Left ventricle myocardium superior (tissue), 1 donor: ENCODE measurements at regions not wholly inside any gene's neighbourhood (a gene's known extent, or its start where the extent isn't known, plus 50 kb on each side); places are given as distances from the start of the nearest gene placed in this dataset.

Experiments used
- ATAC-seq: fragments of 200-7000 bp; cut with Tn5 transposase; one replicate; pipeline ENCODE4 v1.9.1; 2020; ENCODE audit warnings: mild to moderate bottlenecking, moderate library complexity
- DNase-seq: peaks from one replicate; pipeline ENCODE4 v3.0.0-alpha.2; 2020
- intact Hi-C: fragments of 100-400 bp; cut with micrococcal nuclease; formaldehyde crosslinking; loops from one replicate; pipeline ENCODE4 v1.11.0; 2022
- donor health status: DM: no; HTN: yes; CAD: no; lungs with severe emphysema.

- DNase-seq (no peak), ATAC-seq (no peak)
- intact Hi-C loops = no loop called here
Measured at GRCh38 chr1:199851439-199852140, 175.9 kb upstream of the NR5A2 start.

GRCh38 chr1:199854686-199855321 lies 172.7 kb upstream of the NR5A2 start:
- intact Hi-C loops = no loop called here
- DNase-seq (no peak), ATAC-seq (no peak)

- DNase-seq = no peak
Measured at GRCh38 chr1:199855580-199855979, 171.9 kb upstream of the NR5A2 start.

GRCh38 chr1:199856216-199856780 lies 171.2 kb upstream of the NR5A2 start:
- intact Hi-C loops = no loop called here
- no peak for DNase-seq
- ATAC-seq = no peak

More at GRCh38 chr1:199855580-199855979, 171.9 kb upstream of the NR5A2 start:
- ATAC-seq = no peak
- intact Hi-C loops = no loop called here

GRCh38 chr1:199857108-199857507 lies 170.4 kb upstream of the NR5A2 start:
- intact Hi-C loops = no loop called here
- ATAC-seq (peak; percentile 45), DNase-seq (no peak)

GRCh38 chr1:199857516-199857915 lies 170.0 kb upstream of the NR5A2 start:
- no peak for ATAC-seq
- intact Hi-C loops = no loop called here
- no peak for DNase-seq

GRCh38 chr1:199858171-199858570 lies 169.3 kb upstream of the NR5A2 start:
- ATAC-seq = no peak
- intact Hi-C loops = no loop called here
- DNase-seq = no peak

GRCh38 chr1:199858856-199859255 lies 168.7 kb upstream of the NR5A2 start:
- ATAC-seq (no peak), DNase-seq (no peak)
- intact Hi-C loops = no loop called here

- intact Hi-C loops = no loop called here
- DNase-seq = no peak
- ATAC-seq = peak; percentile 66
Measured at GRCh38 chr1:199859491-199859933, 168.0 kb upstream of the NR5A2 start.

GRCh38 chr1:199861020-199861795 lies 166.3 kb upstream of the NR5A2 start:
- no peak for ATAC-seq
- DNase-seq = no peak
- intact Hi-C loops = no loop called here

GRCh38 chr1:199862047-199862446 lies 165.5 kb upstream of the NR5A2 start:
- DNase-seq (no peak), ATAC-seq (no peak)
- intact Hi-C loops = no loop called here

GRCh38 chr1:199866210-199866617 lies 161.3 kb upstream of the NR5A2 start:
- DNase-seq (no peak), ATAC-seq (no peak)
- intact Hi-C loops = no loop called here

- ATAC-seq (no peak), DNase-seq (no peak)
- intact Hi-C loops = no loop called here
Measured at GRCh38 chr1:199867601-199868000, 159.9 kb upstream of the NR5A2 start.

- no peak for DNase-seq
- ATAC-seq = no peak
- intact Hi-C loops = no loop called here
Measured at GRCh38 chr1:199868777-199869176, 158.7 kb upstream of the NR5A2 start.

GRCh38 chr1:199875337-199875736 lies 152.2 kb upstream of the NR5A2 start:
- ATAC-seq = no peak
- intact Hi-C loops = no loop called here
- no peak for DNase-seq

GRCh38 chr1:199875856-199876255 lies 151.7 kb upstream of the NR5A2 start:
- intact Hi-C loops = no loop called here
- no peak for ATAC-seq
- no peak for DNase-seq

GRCh38 chr1:199877526-199878384 lies 149.8 kb upstream of the NR5A2 start:
- DNase-seq = no peak
- no peak for ATAC-seq
- intact Hi-C loops = no loop called here

GRCh38 chr1:199878823-199879222 lies 148.7 kb upstream of the NR5A2 start:
- intact Hi-C loops = no loop called here
- no peak for ATAC-seq
- no peak for DNase-seq

GRCh38 chr1:199898654-199899053 lies 128.9 kb upstream of the NR5A2 start:
- intact Hi-C loops = no loop called here
- ATAC-seq (no peak), DNase-seq (no peak)
